HK-2 (cell line): ENCODE measurements at regions not wholly inside any gene's neighbourhood (a gene's known extent, or its start where the extent isn't known, plus 50 kb on each side); places are given as distances from the start of the nearest gene placed in this dataset.

ENCODE experiments used
- DNase-seq: peaks from one replicate; pipeline ENCODE4 v3.0.0-alpha.2; 2018; ENCODE audit not compliant: unreplicated experiment

GRCh38 chr14:40909906-40910305 is 696.8 kb upstream of the LRFN5 start:
- DNase-seq = no peak

GRCh38 chr14:40903709-40904108 is 703.0 kb upstream of the LRFN5 start:
- DNase-seq = no peak

GRCh38 chr14:40899435-40899834 is 707.2 kb upstream of the LRFN5 start:
- no peak for DNase-seq

GRCh38 chr14:40894846-40895245 is 711.8 kb upstream of the LRFN5 start:
- no peak for DNase-seq

GRCh38 chr14:40889126-40889525 is 717.5 kb upstream of the LRFN5 start:
- DNase-seq = no peak

- no peak for DNase-seq
Measured at GRCh38 chr14:40887912-40888311, 718.8 kb upstream of the LRFN5 start.

GRCh38 chr14:40870252-40870651 is 736.4 kb upstream of the LRFN5 start:
- no peak for DNase-seq

- DNase-seq = no peak
Measured at GRCh38 chr14:40859055-40859454, 747.6 kb upstream of the LRFN5 start.

GRCh38 chr14:40855343-40855742 is 751.3 kb upstream of the LRFN5 start:
- no peak for DNase-seq

GRCh38 chr14:40850191-40850590 is 756.5 kb upstream of the LRFN5 start:
- DNase-seq = peak; percentile 2

- DNase-seq = no peak
Measured at GRCh38 chr14:40847480-40847879, 759.2 kb upstream of the LRFN5 start.

GRCh38 chr14:40842816-40843215 is 763.9 kb upstream of the LRFN5 start:
- DNase-seq = no peak

- no peak for DNase-seq
Measured at GRCh38 chr14:40841886-40842285, 764.8 kb upstream of the LRFN5 start.

GRCh38 chr14:40838601-40839000 is 768.1 kb upstream of the LRFN5 start:
- DNase-seq = no peak

- DNase-seq = no peak
Measured at GRCh38 chr14:40806471-40806870, 800.2 kb upstream of the LRFN5 start.

GRCh38 chr14:40796168-40796567 is 810.5 kb upstream of the LRFN5 start:
- no peak for DNase-seq

GRCh38 chr14:40784860-40785259 is 821.8 kb upstream of the LRFN5 start:
- DNase-seq = no peak

GRCh38 chr14:40762685-40763084 is 844.0 kb upstream of the LRFN5 start:
- no peak for DNase-seq

GRCh38 chr14:40762177-40762576 is 844.5 kb upstream of the LRFN5 start:
- no peak for DNase-seq

GRCh38 chr14:40760704-40761103 is 846.0 kb upstream of the LRFN5 start:
- DNase-seq = no peak

- DNase-seq = no peak
Measured at GRCh38 chr14:40758076-40758475, 848.6 kb upstream of the LRFN5 start.

GRCh38 chr14:40757376-40757950 is 849.2 kb upstream of the LRFN5 start:
- no peak for DNase-seq

GRCh38 chr14:40733206-40733605 is 873.5 kb upstream of the LRFN5 start:
- DNase-seq = no peak

- DNase-seq = no peak
Measured at GRCh38 chr14:40727107-40727506, 879.6 kb upstream of the LRFN5 start.

- no peak for DNase-seq
Measured at GRCh38 chr14:40713387-40713786, 893.3 kb upstream of the LRFN5 start.
